ENCODE measurements at regions not wholly inside any gene's neighbourhood (a gene's known extent, or its start where the extent isn't known, plus 50 kb on each side); places are given as distances from the start of the nearest gene placed in this dataset.
A peak's percentile ranks its signal among the peaks of the same experiment; 100 is the strongest.
"Not testable (repeated sequence)": the region's sequence is repeated elsewhere in the genome, so short reads cannot be mapped to it uniquely, and the experiment has no call there.

- DNase-seq, result not testable (repeated sequence)
Observed at GRCh38 chr17:30711626-30712507, 112.6 kb downstream of the CRLF3 start.

DNA sequence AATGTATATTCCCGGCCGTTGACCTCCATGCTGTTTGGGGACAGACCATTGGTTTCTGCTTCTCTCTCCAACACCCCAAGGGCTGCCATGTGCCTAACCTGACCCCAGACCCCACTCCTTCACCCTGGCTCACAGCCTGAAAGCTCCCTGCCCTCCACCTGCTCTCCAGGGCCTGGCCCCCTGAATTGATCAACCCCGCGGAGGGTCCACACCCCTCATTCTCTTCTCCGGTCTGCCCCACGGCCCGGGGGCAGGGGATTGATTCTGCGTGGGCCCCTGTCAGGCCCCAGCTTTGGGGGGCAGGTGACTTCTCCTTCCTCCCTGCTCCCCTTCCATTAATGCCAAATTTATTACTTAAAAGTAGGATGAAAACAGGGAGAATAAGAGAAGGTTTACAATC, 113.3 kb downstream of the CRLF3 start:
- not testable (repeated sequence) for DNase-seq

DNA sequence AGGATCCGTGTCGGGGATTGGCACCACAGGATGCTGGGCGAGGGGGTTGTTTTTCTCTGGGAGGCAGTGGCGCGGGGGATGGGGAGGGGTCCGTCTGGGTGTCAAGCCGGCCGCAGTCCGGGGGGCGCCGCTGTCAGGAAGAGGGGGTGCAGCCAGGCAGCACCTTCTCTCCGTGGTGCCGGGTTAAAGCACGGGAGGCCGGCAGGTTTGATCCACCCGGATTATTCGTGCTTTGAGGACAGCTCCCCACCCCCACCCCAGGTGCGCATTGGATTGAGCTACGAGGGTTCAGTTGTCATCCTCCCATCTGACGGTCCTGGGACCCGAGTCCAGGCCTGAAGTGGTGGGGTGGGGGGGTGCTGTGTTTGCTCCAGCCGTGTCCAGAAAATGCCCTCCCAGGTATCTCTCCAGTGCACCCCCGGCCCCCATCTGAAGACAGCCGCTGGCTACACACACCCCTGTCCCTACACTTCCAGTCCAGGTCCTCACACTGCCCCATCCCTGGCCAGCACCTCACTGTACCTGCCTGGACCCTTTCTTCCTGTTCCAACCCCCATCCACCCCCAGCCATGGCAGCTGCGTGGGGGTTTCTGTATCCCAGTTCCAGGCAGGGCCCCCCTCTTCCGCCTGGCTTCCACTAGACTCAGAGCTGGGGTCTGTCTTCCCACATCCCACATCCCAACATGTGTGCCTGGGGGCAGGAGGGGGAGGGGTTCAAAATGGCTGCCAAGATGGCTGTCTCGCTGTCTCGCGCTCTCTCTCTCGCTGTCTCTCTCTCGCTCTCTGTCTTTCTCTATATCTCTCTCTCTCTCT, 114.0 kb downstream of the CRLF3 start:
- DNase-seq, result not testable (repeated sequence)

DNA sequence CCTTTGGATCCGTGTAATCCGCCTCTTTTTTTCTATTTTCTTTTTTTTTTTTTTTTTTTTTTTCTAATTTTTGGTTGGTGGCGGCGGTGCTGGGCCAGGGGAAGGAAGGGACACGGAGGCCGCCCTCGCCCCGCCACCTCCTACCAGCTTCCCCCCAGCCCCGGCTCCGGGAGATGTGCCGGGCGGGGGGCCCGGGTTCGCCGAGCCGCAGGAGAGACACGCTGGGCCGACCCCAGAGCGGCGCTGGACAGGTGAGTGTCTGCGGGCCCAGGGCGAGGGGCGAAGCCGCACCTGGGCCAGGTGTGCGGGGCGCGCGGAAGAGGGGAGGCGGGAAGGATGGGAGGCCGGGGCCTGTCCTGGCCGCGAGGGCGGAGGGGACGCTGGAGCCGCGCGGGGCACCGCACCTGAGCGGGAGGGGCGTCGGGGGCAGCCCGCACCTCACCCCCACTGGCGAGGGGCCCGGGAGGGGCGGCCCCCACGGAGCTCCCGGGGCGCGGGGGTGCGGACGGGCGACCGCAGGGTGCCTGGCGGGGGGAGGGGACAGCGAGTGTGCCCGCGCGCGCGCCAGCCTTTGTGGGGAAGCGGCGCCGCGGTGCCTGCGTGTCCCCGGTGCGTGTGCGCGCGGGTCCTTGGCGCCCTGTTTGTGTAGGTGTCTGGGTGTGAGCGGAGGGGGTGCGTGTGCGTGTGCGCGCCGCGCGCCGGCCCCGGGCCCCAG, 114.8 kb downstream of the CRLF3 start:
- not testable (repeated sequence) for DNase-seq

DNA sequence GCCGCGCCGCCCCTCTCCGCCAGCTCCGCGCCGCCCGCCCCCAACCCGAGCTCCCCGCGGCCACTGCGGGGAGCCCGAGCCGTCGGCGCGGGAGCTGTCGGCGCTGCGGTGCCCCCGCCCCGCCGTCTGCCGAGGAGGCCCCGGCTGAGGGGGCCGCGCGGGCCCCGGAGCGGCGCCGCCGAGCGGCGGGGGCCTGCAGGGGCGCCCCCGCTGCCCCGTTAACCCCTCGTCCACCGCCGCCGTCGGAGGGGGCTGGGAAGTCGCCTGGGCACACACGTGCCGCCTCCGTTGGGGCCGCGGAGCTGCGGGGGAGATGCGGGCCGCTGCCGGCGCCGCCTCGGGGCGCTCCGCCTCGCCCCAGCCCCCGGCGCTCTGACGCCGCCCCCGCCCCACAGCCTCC, 115.4 kb downstream of the CRLF3 start:
- DNase-seq, result not testable (repeated sequence)

GRCh38 chr17:30708241-30709078, 116.0 kb downstream of the CRLF3 start:
- DNase-seq, result peak; percentile 92

- DNase-seq, result peak; percentile 63
Observed at GRCh38 chr17:30707724-30708240, 116.7 kb downstream of the CRLF3 start.

DNA sequence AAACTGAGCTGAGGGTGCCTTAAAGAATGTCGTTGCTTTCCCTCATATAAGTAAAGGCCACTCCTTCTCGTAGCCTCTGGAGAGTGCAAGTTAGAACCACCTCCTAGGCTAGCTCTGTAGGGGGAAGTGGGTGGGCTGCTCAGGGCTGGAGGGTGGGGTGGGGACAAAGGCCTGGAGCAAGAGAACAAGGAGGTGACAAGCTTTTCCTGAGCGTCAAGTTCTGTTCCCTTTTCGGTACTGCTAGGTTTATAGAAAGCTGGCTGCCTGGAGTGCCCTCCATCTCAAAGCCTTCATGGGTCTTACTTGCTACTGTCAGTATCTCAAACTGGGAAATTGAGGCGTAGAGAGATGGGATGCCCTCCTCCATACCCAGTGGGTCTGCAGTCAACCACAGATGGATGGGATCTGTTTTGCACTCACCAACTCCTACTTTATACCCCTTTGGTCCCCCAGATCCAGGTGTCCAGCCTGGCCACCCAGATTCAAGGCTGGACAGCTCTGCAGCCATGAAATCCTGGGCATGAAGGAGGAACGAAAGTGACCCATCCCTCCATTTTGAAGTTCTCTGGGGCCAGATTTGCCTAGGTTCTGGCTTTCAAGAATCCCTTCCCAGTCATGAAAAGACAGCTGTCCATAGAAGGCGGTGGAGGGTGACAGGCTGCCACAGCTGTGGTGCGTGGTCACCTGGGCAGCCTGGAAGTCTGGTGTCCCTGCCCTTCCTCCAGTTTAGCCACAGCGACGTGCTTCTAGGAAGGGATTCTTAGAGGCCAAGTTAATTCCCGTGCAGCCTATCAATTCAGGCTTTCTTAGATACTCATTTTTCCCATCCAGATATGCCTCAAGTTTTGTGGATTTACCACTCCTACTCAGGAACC, 117.8 kb downstream of the CRLF3 start:
- DNase-seq, result not testable (repeated sequence)

GRCh38 chr17:30706004-30706403, 118.5 kb downstream of the CRLF3 start:
- DNase-seq, result not testable (repeated sequence)

GRCh38 chr17:30701498-30701989, 122.9 kb downstream of the CRLF3 start:
- no peak for DNase-seq

DNA sequence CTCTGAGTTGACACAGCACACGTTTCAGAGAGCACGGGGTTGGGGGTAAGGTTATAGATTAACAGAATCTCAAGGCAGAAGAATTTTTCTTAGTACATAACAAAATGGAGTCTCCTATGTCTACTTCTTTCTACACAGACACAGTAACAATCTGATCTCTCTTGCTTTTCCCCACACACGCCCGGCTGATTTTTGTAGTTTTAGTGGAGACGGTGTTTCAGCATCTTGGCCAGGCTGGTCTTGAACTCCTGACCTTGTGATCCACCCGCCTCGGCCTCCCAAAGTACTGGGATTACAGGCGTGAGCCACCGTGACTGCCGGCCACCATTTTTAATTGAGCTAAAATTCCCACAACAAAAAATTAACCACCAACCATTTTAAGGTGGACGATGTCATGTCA, 123.7 kb downstream of the CRLF3 start:
- not testable (repeated sequence) for DNase-seq

- DNase-seq, result peak; percentile 37
Observed at GRCh38 chr17:30697619-30698460, 126.7 kb downstream of the CRLF3 start.

DNA sequence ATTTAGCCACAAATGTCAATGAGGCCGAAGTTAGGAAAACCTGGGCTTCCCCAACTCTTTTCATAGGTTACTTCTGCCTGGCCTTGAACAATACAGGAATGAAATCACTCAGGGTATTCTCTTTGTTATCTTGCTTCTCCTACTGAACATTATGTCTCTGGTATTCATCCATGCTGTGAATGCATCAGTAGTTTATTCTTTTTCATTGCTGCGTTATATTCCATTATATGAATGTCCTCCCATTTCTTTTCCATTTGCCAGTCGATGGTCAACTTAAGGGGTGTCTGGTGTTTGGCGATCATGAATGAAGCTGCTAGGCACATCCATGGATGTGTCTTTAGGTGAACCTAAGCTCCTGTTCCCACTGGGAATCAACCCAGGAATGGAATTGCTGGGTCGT, 128.3 kb downstream of the CRLF3 start:
- DNase-seq, result no peak

DNA sequence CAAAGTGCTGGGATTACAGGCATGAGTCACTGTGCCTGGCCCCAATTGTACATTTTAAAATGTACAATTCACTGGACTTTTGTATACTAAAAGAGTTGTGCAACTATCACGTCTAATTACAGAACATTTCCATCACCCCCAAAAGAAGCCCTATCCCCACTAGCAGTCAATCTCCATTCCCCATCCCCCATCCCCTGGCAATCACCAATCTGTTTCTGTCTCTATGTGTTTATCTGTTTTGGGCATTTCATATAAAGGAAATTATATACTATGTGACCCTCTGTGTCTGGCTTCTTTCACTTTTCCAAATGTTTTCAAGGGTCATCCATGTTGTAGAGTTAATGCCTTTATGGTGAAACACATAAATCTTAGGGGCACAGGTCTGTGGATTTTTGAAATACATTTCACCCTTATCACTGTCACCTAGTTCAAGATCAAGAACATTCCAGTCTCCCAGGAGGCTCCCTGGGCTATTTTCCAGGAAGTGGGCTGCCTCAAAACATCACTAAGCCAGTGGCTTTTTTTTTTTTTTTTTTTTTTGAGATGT, 129.2 kb downstream of the CRLF3 start:
- DNase-seq, result not testable (repeated sequence)

GRCh38 chr17:30693772-30694171, 130.7 kb downstream of the CRLF3 start:
- DNase-seq, result not testable (repeated sequence)

DNA sequence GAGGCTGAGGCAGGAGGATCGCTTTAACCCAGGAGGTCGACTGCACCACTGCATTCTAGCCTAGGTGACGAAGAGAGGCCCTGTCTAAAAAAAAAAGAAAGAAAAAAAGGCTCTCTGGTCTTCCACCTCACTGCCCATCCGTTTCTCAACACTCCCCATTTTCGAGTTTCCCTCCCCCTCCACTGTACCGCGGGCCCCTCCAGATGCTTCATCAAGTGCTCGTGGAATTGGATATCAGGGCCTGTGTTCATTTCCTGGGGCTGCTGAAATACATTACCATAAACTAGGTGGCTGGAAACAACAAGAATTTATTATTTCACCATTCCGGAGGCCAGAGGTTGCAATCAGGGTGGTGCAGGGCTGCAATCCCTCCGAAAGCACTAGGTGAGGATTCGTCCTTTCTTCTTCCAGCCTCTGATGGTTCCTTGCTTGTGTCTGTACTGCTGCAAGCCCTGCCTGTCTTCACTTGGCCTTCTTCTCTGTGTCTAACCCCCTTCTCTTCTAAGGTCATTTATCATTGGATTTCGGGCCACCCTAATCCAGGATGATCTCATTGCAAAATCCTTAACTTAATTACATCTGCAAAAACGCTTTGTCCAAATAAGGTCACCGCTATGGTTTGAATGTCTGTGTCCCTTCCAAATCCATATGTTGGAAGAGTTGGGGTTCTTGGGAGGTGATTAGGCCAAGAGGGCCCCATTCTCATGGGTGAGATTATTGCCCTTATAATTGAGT, 135.1 kb downstream of the CRLF3 start:
- peak; percentile 43 for DNase-seq

- not testable (repeated sequence) for DNase-seq
Observed at GRCh38 chr17:30686538-30687479, 137.7 kb downstream of the CRLF3 start.
